Osteoblast (primary cell): ENCODE measurements at regions not wholly inside any gene's neighbourhood (a gene's known extent, or its start where the extent isn't known, plus 50 kb on each side); places are given as distances from the start of the nearest gene placed in this dataset.

Experiments
- DNase-seq: peaks from one replicate; pipeline ENCODE4 v3.0.0; 2011; ENCODE audit warnings: low spot score, mixed read lengths; ENCODE audit not compliant: insufficient read length; ENCODE audit errors: missing footprints
- H2AFZ ChIP-seq: 2 replicates; pipeline ENCODE4 v1.6.0; 2011; ENCODE audit warnings: mild to moderate bottlenecking, low read length
- H3K27ac ChIP-seq: 2 replicates; pipeline ENCODE4 v1.5.1; 2011; ENCODE audit warnings: mild to moderate bottlenecking, low read depth, low read length, moderate library complexity
- H3K27me3 ChIP-seq: 2 replicates; pipeline ENCODE4 v1.6.0; 2012; ENCODE audit warnings: mild to moderate bottlenecking, control low read depth, inconsistent platforms, low read length, moderate library complexity; ENCODE audit not compliant: insufficient read depth
- H3K36me3 ChIP-seq: 2 replicates; pipeline ENCODE4 v1.5.1; 2011; ENCODE audit warnings: mild to moderate bottlenecking, low read length, control low read depth, moderate library complexity; ENCODE audit not compliant: insufficient read depth
- H3K4me1 ChIP-seq: 2 replicates; pipeline ENCODE4 v1.5.1; 2011; ENCODE audit warnings: mild to moderate bottlenecking, low read length, control low read depth, moderate library complexity; ENCODE audit not compliant: insufficient read depth
- H3K4me2 ChIP-seq: 2 replicates; pipeline ENCODE4 v1.6.0; 2011; ENCODE audit warnings: mild to moderate bottlenecking, low read length; ENCODE audit not compliant: insufficient read depth
- H3K4me3 ChIP-seq: fragments of 200-600 bp; sonication (generic); 3 replicates; pipeline ENCODE4 v1.5.1; 2012; ENCODE audit warnings: mild to moderate bottlenecking, low read length, inconsistent platforms; ENCODE audit not compliant: insufficient read depth
- H3K79me2 ChIP-seq: 2 replicates; pipeline ENCODE4 v1.6.0; 2012; ENCODE audit warnings: mild to moderate bottlenecking, low read length, control low read depth, inconsistent platforms; ENCODE audit not compliant: insufficient read depth
- H3K9me3 ChIP-seq: 2 replicates; pipeline ENCODE4 v1.5.1; 2011; ENCODE audit warnings: low read depth, low read length, control low read depth
- H4K20me1 ChIP-seq: 2 replicates; pipeline ENCODE4 v1.6.0; 2012; ENCODE audit warnings: mild to moderate bottlenecking, low read length, control low read depth; ENCODE audit not compliant: insufficient read depth
- TF ChIP-seq, protein P1 (sequence below): IDR thresholded peaks from 2 replicates; pipeline ENCODE4 v1.5.1; 2011; ENCODE audit warnings: mild to moderate bottlenecking, low read depth, low read length, moderate library complexity; ENCODE audit errors: extremely low read depth

- H3K79me2 ChIP-seq: peaks cover 2% of the 10 kb centered on the region
- no peaks in the 10 kb centered on the region for H3K27me3 ChIP-seq
- no peaks in the 10 kb centered on the region for H3K36me3 ChIP-seq
- peaks cover 60% of the 10 kb centered on the region for H4K20me1 ChIP-seq
- no peak overlapping the region for H3K4me3 ChIP-seq
- H3K4me2 ChIP-seq: no peak overlapping the region
- no peak for DNase-seq
- H3K27ac ChIP-seq: no peak overlapping the region
- TF ChIP-seq, protein P1, sequence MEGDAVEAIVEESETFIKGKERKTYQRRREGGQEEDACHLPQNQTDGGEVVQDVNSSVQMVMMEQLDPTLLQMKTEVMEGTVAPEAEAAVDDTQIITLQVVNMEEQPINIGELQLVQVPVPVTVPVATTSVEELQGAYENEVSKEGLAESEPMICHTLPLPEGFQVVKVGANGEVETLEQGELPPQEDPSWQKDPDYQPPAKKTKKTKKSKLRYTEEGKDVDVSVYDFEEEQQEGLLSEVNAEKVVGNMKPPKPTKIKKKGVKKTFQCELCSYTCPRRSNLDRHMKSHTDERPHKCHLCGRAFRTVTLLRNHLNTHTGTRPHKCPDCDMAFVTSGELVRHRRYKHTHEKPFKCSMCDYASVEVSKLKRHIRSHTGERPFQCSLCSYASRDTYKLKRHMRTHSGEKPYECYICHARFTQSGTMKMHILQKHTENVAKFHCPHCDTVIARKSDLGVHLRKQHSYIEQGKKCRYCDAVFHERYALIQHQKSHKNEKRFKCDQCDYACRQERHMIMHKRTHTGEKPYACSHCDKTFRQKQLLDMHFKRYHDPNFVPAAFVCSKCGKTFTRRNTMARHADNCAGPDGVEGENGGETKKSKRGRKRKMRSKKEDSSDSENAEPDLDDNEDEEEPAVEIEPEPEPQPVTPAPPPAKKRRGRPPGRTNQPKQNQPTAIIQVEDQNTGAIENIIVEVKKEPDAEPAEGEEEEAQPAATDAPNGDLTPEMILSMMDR: no peak
- H3K4me1 ChIP-seq: no peaks in the 10 kb centered on the region
- H2AFZ ChIP-seq: no peak overlapping the region
- H3K9me3 ChIP-seq: no peaks in the 10 kb centered on the region
Measured at GRCh38 chr16:85255777-85256176, 143.5 kb upstream of the CIBAR2 start.

GRCh38 chr16:85256190-85256739 lies 144.0 kb upstream of the CIBAR2 start:
- no peak overlapping the region for H3K4me2 ChIP-seq
- H4K20me1 ChIP-seq: peaks cover 60% of the 10 kb centered on the region
- DNase-seq: no peak
- no peaks in the 10 kb centered on the region for H3K4me1 ChIP-seq
- no peak overlapping the region for H3K27ac ChIP-seq
- H2AFZ ChIP-seq: no peak overlapping the region
- no peak overlapping the region for H3K4me3 ChIP-seq
- H3K27me3 ChIP-seq: no peaks in the 10 kb centered on the region
- peaks cover 2% of the 10 kb centered on the region for H3K79me2 ChIP-seq
- TF ChIP-seq, protein P1: no peak
- H3K36me3 ChIP-seq: no peaks in the 10 kb centered on the region
- H3K9me3 ChIP-seq: no peaks in the 10 kb centered on the region

DNA sequence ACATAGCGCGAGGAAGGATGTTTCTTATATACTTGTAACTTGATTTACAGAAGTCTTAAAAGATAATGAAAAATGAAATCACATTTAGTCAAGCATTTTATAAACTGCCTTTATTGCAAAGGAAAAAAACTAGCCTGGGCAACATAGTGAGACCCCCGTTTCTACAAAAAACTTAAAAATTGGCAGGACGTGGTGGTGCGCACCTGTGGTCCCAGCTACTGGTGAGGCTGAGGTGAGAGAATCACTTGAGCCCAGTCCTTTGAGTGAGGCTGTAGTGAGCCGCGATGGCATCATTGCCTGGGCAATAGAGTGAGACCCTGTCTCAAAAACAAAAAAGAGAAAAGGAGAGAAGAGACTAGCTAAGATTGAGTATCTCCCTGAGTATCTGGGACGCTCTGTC lies 145.2 kb upstream of the CIBAR2 start:
- Histone ChIP-seq H3K27me3 (no peaks in the 10 kb centered on the region), H3K36me3 (no peaks in the 10 kb centered on the region), H3K4me3 (no peak overlapping the region), H3K27ac (no peak overlapping the region), H3K4me2 (no peak overlapping the region), H3K9me3 (no peaks in the 10 kb centered on the region), H4K20me1 (peaks cover 59% of the 10 kb centered on the region), H3K79me2 (peaks cover 2% of the 10 kb centered on the region), H3K4me1 (no peaks in the 10 kb centered on the region), H2AFZ (no peak overlapping the region)
- TF ChIP-seq, protein P1: no peak
- DNase-seq: no peak

GRCh38 chr16:85258166-85258565 lies 145.9 kb upstream of the CIBAR2 start:
- Histone ChIP-seq H3K4me3 (no peak overlapping the region), H3K27ac (no peak overlapping the region), H3K4me2 (no peak overlapping the region), H3K9me3 (no peaks in the 10 kb centered on the region), H4K20me1 (peaks cover 59% of the 10 kb centered on the region), H3K4me1 (no peaks in the 10 kb centered on the region), H3K36me3 (no peaks in the 10 kb centered on the region), H3K27me3 (no peaks in the 10 kb centered on the region), H2AFZ (no peak overlapping the region), H3K79me2 (peaks cover 2% of the 10 kb centered on the region)
- no peak for DNase-seq
- TF ChIP-seq, protein P1: no peak
